ENCODE measurements at regions not wholly inside any gene's neighbourhood (a gene's known extent, or its start where the extent isn't known, plus 50 kb on each side); places are given as distances from the start of the nearest gene placed in this dataset.

DNA sequence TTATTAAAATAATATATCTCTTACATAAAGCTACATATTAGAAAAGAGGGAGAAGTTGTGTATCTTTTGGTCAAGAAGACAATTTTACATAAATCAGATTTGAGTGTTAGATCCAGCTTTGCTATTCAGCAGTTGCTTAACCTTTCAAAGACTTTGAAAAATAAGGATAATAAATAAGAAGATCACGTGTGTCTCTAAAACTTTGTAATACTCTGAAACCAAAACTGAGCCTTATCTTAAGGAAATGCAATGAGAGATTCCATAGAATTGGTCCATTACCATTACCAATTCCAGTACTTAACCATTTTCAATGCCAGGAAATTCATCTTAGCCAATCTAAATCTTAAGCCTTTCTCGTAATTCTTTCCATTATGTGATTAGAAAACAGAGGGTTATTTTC, 89.2 kb upstream of the COL5A2 start:
- Histone ChIP-seq H2BK5ac (ENCODE audit: low read depth, low read length, poor library complexity, severe bottlenecking) (peak overlapping the region; percentile 89), H3K4me1 (ENCODE audit: control insufficient read depth, insufficient read depth, low read length) (peaks cover 2% of the 10 kb centered on the region; the same call in 1 of the 2 replicates), H3K36me3 (ENCODE audit: control insufficient read depth, insufficient read depth, low read length) (no peaks in the 10 kb centered on the region), H3K79me1 (ENCODE audit: low read depth in 1 of 2, low read length in 2 of 2) (no peaks in the 10 kb centered on the region), H4K91ac (ENCODE audit: insufficient read depth, low read depth, low read length) (no peak overlapping the region), H2AFZ (replicated peaks; ENCODE audit: low read length, poor library complexity) (no peak overlapping the region), H3K4ac (ENCODE audit: low read depth, low read length) (peak overlapping the region; percentile 31; the same call in 1 of the 2 replicates), H2BK20ac (ENCODE audit: low read depth, low read length) (0 out of 2 replicates have a peak overlapping the region, but pooled peaks have one; percentile 1), H3K27me3 (ENCODE audit: control insufficient read depth, insufficient read depth, low read length) (no peaks in the 10 kb centered on the region), H4K5ac (ENCODE audit: low read depth, low read length) (peak overlapping the region; percentile 51; the same call in 1 of the 2 replicates), H3K9me1 (ENCODE audit: insufficient read depth, low read length) (no peaks in the 10 kb centered on the region; the same call in 1 of the 2 replicates), H2AK5ac (ENCODE audit: low read depth, low read length) (no peak overlapping the region), H3K23ac (ENCODE audit: low read depth, low read length) (no peak overlapping the region), H3K4me3 (ENCODE audit: insufficient read depth, low read depth, low read length) (no peak overlapping the region), H3K18ac (ENCODE audit: low read depth, low read length) (peak overlapping the region; percentile 64), H3K56ac (ENCODE audit: extremely low read depth, insufficient read depth, low read length) (no peak overlapping the region), H2AK9ac (replicated peaks; ENCODE audit: low read depth, low read length, poor library complexity) (no peak overlapping the region), H2BK15ac (ENCODE audit: low read depth, low read length) (no peak overlapping the region), H3K27ac (ENCODE audit: insufficient read depth, low read length) (peak overlapping the region; percentile 51; the same call in 1 of the 2 replicates), H3K4me2 (ENCODE audit: low read depth, low read length) (0 out of 2 replicates have a peak overlapping the region, but pooled peaks have one; percentile 12), H3K9me3 (ENCODE audit: control insufficient read depth, insufficient read depth, low read length) (peaks cover 3% of the 10 kb centered on the region; the same call in 1 of the 2 replicates), H3K14ac (replicated peaks; ENCODE audit: low read depth, low read length) (no peak overlapping the region), H2BK120ac (ENCODE audit: low read depth, low read length) (peak overlapping the region; percentile 39; the same call in 1 of the 2 replicates), H4K20me1 (ENCODE audit: insufficient read depth, low read length) (no peaks in the 10 kb centered on the region), H3K9ac (ENCODE audit: low read depth, low read length) (no peak overlapping the region), H4K8ac (ENCODE audit: low read depth in 2 of 2, low read length in 2 of 2) (no peak overlapping the region)
- ATAC-seq (ENCODE audit: low read depth), result no peak
- no CpG with 5 or more reads among the region's 2 CpGs for whole genome bisulfite sequencing, 2 experiments (ENCODE audit: extremely low coverage in 2 of 2, insufficient read length in 1 of 2)
- dilution Hi-C loops (cut with HindIII; ENCODE audit: low sequenced_read_pairs, unreplicated experiment), result no loop called here
- DNase-seq, result no peak
- TF ChIP-seq BHLHE40 (IDR thresholded peaks at IDR 0.05; ENCODE audit: low read depth, low read length), result no peak
- no peak for TF ChIP-seq MAFK (IDR thresholded peaks at IDR 0.05; ENCODE audit: low read depth, low read length)
- no peak for TF ChIP-seq RFX5 (IDR thresholded peaks at IDR 0.05; ENCODE audit: low read depth, low read length)
- peak; percentile 28; the same call in 1 of the 2 replicates for TF ChIP-seq USF2 (IDR thresholded peaks at IDR 0.05; ENCODE audit: low read depth, low read length)
- TF ChIP-seq ELK1 (IDR thresholded peaks at IDR 0.05; ENCODE audit: borderline replicate concordance, low read depth, low read length), result no peak
- intact Hi-C loops (cut with micrococcal nuclease), result no loop called here
- in situ Hi-C loops (cut with MboI; ENCODE audit: low sequenced_read_pairs), result no loop called here
- ChIA-PET CTCF (no interaction called here), POLR2A (ENCODE audit: unreplicated experiment) (interaction anchor here (0.6 kb wide), 2 partner anchors 44 to 59 kb away, joined by 3 to 4 read pairs; no protein-coding TSS in a partner anchor)
- BruUV-seq (replicated peaks), result no TSS peak

Data from IMR-90 (cell line).